ENCODE measurements at regions not wholly inside any gene's neighbourhood (a gene's known extent, or its start where the extent isn't known, plus 50 kb on each side); places are given as distances from the start of the nearest gene placed in this dataset.

DNA sequence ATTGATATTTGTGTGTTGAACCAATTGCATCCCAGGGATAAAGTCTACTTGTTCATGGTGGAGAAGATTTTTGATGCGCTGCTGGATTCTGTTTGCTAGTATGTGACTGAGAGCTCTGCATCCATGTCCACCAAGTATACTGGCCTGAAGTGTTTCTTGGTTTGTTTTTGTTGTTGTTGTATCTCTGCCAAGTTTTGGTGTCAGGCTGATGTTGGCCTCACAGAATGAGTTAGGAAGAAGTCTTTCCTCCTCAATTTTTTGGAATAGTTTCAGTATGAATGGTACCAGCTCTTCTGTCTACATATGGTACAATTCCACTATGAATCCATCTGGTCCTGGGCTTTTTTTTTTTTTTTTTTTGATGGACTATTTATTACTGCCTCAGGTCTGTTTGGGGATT is 50.9 kb upstream of the OSTN start:
- no peaks in the 10 kb centered on the region for H3K9me3 ChIP-seq (ENCODE audit: control insufficient read depth in 2 of 2, insufficient read depth in 1 of 2, low read length in 1 of 2)
- no peaks in the 10 kb centered on the region for H3K36me3 ChIP-seq (ENCODE audit: control insufficient read depth in 2 of 2, insufficient read depth in 2 of 2, low read length in 1 of 2)
- no peak for DNase-seq (ENCODE audit: low read depth in 6 of 9, low spot score in 9 of 9)
- H3K27ac ChIP-seq (ENCODE audit: low read depth in 1 of 2, low read length in 1 of 2) = no peak overlapping the region
- no peak overlapping the region for H3K4me3 ChIP-seq (ENCODE audit: low read length in 2 of 2)
- no peaks in the 10 kb centered on the region for H3K27me3 ChIP-seq (ENCODE audit: control insufficient read depth in 2 of 2, insufficient read depth in 1 of 2, low read length in 1 of 2)
- H3K4me1 ChIP-seq (ENCODE audit: control insufficient read depth in 2 of 2, insufficient read depth in 2 of 2, low read length in 2 of 2) = no peaks in the 10 kb centered on the region
- 100% methylated on average over 1 of the region's 1 CpG for WGBS

DNA sequence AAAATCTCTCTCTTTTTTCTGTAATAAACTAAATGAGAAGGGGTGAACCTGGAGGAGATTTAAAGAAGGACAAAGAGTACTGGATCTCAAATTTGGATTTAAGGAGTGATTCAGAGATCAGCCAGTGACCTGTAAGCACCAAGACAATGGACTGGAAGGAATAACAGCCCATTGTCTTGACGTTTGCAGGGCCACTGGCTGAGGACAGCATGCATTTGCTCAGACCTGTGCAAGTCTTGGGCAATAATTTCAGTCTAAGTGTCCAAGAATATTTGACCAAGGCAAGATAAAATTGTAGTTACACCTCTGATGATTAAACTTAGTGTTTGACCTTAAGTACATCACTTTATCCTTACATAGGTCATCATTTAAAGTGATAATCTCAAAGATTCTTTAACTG is 55.8 kb upstream of the OSTN start:
- Histone ChIP-seq H3K4me1 (ENCODE audit: control insufficient read depth in 2 of 2, insufficient read depth in 2 of 2, low read length in 2 of 2) (no peaks in the 10 kb centered on the region), H3K36me3 (ENCODE audit: control insufficient read depth in 2 of 2, insufficient read depth in 2 of 2, low read length in 1 of 2) (no peaks in the 10 kb centered on the region), H3K4me3 (ENCODE audit: low read length in 2 of 2) (no peak overlapping the region), H3K27ac (ENCODE audit: low read depth in 1 of 2, low read length in 1 of 2) (no peak overlapping the region), H3K27me3 (ENCODE audit: control insufficient read depth in 2 of 2, insufficient read depth in 1 of 2, low read length in 1 of 2) (no peaks in the 10 kb centered on the region), H3K9me3 (ENCODE audit: control insufficient read depth in 2 of 2, insufficient read depth in 1 of 2, low read length in 1 of 2) (no peaks in the 10 kb centered on the region)
- DNase-seq (ENCODE audit: low read depth in 6 of 9, low spot score in 9 of 9) = no peak
- WGBS = 52% methylated on average over 1 of the region's 1 CpG

DNA sequence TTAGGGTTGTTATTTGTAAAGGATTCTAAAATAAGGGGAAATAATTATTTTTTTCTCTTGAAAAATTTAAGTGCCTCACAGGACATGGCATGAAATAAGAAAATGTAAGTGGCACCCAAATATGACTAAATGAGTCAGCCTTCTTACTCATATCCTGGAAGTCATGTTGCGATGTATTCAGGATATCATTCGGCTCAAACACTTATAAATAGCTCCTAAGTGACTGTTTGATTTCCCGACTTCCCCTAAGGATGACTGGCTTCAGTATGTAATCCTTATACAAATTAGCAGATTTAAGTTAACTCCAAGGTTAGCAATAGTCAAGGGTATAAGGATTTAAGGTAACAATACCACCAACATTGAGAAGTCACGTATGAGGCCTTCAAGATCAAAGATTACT is 57.3 kb upstream of the OSTN start:
- 92% methylated on average over 4 of the region's 4 CpGs for WGBS
- Histone ChIP-seq H3K27me3 (ENCODE audit: control insufficient read depth in 2 of 2, insufficient read depth in 1 of 2, low read length in 1 of 2) (no peaks in the 10 kb centered on the region), H3K9me3 (ENCODE audit: control insufficient read depth in 2 of 2, insufficient read depth in 1 of 2, low read length in 1 of 2) (no peaks in the 10 kb centered on the region), H3K36me3 (ENCODE audit: control insufficient read depth in 2 of 2, insufficient read depth in 2 of 2, low read length in 1 of 2) (no peaks in the 10 kb centered on the region), H3K4me1 (ENCODE audit: control insufficient read depth in 2 of 2, insufficient read depth in 2 of 2, low read length in 2 of 2) (no peaks in the 10 kb centered on the region), H3K27ac (ENCODE audit: low read depth in 1 of 2, low read length in 1 of 2) (no peak overlapping the region), H3K4me3 (ENCODE audit: low read length in 2 of 2) (no peak overlapping the region)
- no peak for DNase-seq (ENCODE audit: low read depth in 6 of 9, low spot score in 9 of 9)

DNA sequence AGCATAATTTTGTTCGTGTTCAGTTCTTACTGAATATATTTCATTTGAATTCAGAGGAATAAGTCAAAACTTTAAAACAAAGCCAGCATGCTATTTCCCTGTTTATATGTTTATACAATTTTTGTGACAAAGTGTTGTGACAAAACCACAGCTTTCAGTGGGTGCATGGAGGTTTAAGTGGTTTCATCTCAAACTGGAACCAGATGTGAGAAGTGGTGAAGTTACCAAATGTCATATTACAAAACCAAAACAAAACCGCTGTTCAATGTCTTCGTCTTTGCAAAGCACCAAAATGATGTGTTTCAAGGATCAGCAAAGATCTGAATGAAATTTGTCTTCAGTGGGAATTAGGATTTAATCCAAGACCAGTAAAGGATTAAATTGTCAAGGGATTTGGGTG is 59.3 kb upstream of the OSTN start:
- 89% methylated on average over 3 of the region's 3 CpGs for WGBS
- DNase-seq (ENCODE audit: low read depth in 6 of 9, low spot score in 9 of 9) = no peak
- H3K27me3 ChIP-seq (ENCODE audit: control insufficient read depth in 2 of 2, insufficient read depth in 1 of 2, low read length in 1 of 2) = no peaks in the 10 kb centered on the region
- no peaks in the 10 kb centered on the region for H3K9me3 ChIP-seq (ENCODE audit: control insufficient read depth in 2 of 2, insufficient read depth in 1 of 2, low read length in 1 of 2)
- H3K27ac ChIP-seq (ENCODE audit: low read depth in 1 of 2, low read length in 1 of 2) = no peak overlapping the region
- H3K4me3 ChIP-seq (ENCODE audit: low read length in 2 of 2) = no peak overlapping the region
- no peaks in the 10 kb centered on the region for H3K36me3 ChIP-seq (ENCODE audit: control insufficient read depth in 2 of 2, insufficient read depth in 2 of 2, low read length in 1 of 2)
- no peaks in the 10 kb centered on the region for H3K4me1 ChIP-seq (ENCODE audit: control insufficient read depth in 2 of 2, insufficient read depth in 2 of 2, low read length in 2 of 2)

DNA sequence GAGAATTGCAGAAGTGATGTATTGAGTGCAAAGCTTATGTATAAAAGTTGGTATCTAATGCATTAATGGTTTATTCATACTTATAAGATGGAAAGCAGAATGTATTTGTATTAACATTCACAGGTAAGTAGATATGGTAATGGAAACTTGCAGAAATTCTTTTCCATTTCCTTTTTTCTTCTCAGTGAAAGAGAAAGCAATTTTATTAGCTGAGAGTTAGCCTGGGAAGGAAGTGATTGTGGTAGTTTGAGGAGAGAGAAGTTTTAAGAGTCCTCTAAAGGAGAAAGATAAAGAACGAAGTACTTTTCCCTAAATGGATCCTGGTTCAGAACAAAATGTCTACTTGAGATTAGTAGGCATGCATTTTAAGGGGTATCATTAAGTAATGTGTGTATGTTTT is 60.1 kb upstream of the OSTN start:
- H3K4me3 ChIP-seq (ENCODE audit: low read length in 2 of 2) = no peak overlapping the region
- no peak overlapping the region for H3K27ac ChIP-seq (ENCODE audit: low read depth in 1 of 2, low read length in 1 of 2)
- H3K4me1 ChIP-seq (ENCODE audit: control insufficient read depth in 2 of 2, insufficient read depth in 2 of 2, low read length in 2 of 2) = no peaks in the 10 kb centered on the region
- no peaks in the 10 kb centered on the region for H3K36me3 ChIP-seq (ENCODE audit: control insufficient read depth in 2 of 2, insufficient read depth in 2 of 2, low read length in 1 of 2)
- no peaks in the 10 kb centered on the region for H3K27me3 ChIP-seq (ENCODE audit: control insufficient read depth in 2 of 2, insufficient read depth in 1 of 2, low read length in 1 of 2)
- WGBS = 28% methylated on average over 1 of the region's 1 CpG
- no peak for DNase-seq (ENCODE audit: low read depth in 6 of 9, low spot score in 9 of 9)
- H3K9me3 ChIP-seq (ENCODE audit: control insufficient read depth in 2 of 2, insufficient read depth in 1 of 2, low read length in 1 of 2) = no peaks in the 10 kb centered on the region

DNA sequence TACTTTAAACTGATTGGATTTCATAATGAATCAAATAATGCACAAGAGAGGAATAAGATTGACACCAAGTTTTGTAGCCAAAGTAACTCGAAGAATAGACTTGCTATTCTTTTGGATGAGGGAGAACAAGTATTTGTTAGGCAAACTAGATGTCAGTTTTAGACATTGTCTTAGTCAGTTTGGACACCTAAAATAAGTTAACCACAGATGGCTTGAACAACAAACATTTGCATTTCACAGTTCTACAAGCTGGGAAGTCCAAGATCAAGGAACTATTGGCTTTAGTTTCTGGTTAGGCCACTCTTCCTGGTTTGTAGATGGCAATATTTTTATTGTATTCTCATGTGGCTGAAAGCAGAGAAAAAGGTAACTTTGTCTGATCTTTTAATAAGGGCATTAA is 61.3 kb upstream of the OSTN start:
- Histone ChIP-seq H3K27me3 (ENCODE audit: control insufficient read depth in 2 of 2, insufficient read depth in 1 of 2, low read length in 1 of 2) (no peaks in the 10 kb centered on the region), H3K27ac (ENCODE audit: low read depth in 1 of 2, low read length in 1 of 2) (no peak overlapping the region), H3K36me3 (ENCODE audit: control insufficient read depth in 2 of 2, insufficient read depth in 2 of 2, low read length in 1 of 2) (no peaks in the 10 kb centered on the region), H3K4me1 (ENCODE audit: control insufficient read depth in 2 of 2, insufficient read depth in 2 of 2, low read length in 2 of 2) (no peaks in the 10 kb centered on the region), H3K4me3 (ENCODE audit: low read length in 2 of 2) (no peak overlapping the region), H3K9me3 (ENCODE audit: control insufficient read depth in 2 of 2, insufficient read depth in 1 of 2, low read length in 1 of 2) (no peaks in the 10 kb centered on the region)
- no peak for DNase-seq (ENCODE audit: low read depth in 6 of 9, low spot score in 9 of 9)
- 88% methylated on average over 1 of the region's 1 CpG for WGBS

DNA sequence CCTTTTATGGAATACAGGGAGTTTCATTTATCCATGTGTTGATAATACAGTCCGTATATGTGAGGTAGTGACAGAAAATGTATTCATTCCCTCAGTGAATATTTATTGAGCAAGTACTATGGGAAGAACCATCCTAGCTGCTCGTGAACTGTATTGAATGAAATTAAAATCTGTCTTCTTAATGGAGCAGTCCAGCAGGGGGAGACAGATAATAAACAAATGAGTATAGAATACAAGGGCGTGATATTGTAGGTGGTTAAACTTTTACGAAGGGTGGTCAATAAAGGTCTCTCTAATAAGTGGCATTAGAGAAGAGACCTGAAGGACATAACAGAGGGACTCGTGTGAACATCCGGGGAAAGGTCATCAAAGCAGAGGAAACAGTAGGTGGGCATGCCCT is 62.7 kb upstream of the OSTN start:
- Histone ChIP-seq H3K36me3 (ENCODE audit: control insufficient read depth in 2 of 2, insufficient read depth in 2 of 2, low read length in 1 of 2) (no peaks in the 10 kb centered on the region), H3K27ac (ENCODE audit: low read depth in 1 of 2, low read length in 1 of 2) (no peak overlapping the region), H3K9me3 (ENCODE audit: control insufficient read depth in 2 of 2, insufficient read depth in 1 of 2, low read length in 1 of 2) (no peaks in the 10 kb centered on the region), H3K4me3 (ENCODE audit: low read length in 2 of 2) (no peak overlapping the region), H3K27me3 (ENCODE audit: control insufficient read depth in 2 of 2, insufficient read depth in 1 of 2, low read length in 1 of 2) (no peaks in the 10 kb centered on the region), H3K4me1 (ENCODE audit: control insufficient read depth in 2 of 2, insufficient read depth in 2 of 2, low read length in 2 of 2) (no peaks in the 10 kb centered on the region)
- 91% methylated on average over 6 of the region's 6 CpGs for WGBS
- no peak for DNase-seq (ENCODE audit: low read depth in 6 of 9, low spot score in 9 of 9)

DNA sequence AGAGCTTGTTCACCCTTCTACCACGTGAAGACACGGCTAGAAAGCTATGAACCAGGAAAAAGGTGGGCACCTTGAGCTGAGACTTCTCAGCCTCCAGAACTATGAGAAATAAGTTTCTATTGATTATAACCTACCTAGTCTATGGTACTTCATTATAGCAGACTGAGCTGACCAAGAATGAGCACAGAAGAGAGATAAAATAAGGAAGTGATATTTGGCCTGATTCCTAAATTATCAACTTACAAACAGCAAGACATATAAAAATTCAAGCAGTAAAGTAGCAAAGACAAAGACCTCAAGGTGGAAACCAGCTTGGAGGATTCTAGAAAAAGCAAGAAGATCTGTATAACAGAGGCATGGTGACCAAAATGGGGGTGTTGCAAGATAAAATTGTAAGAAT is 63.9 kb upstream of the OSTN start:
- H3K9me3 ChIP-seq (ENCODE audit: control insufficient read depth in 2 of 2, insufficient read depth in 1 of 2, low read length in 1 of 2) = no peaks in the 10 kb centered on the region
- 91% methylated on average over 2 of the region's 2 CpGs for WGBS
- no peak overlapping the region for H3K4me3 ChIP-seq (ENCODE audit: low read length in 2 of 2)
- no peaks in the 10 kb centered on the region for H3K27me3 ChIP-seq (ENCODE audit: control insufficient read depth in 2 of 2, insufficient read depth in 1 of 2, low read length in 1 of 2)
- H3K36me3 ChIP-seq (ENCODE audit: control insufficient read depth in 2 of 2, insufficient read depth in 2 of 2, low read length in 1 of 2) = no peaks in the 10 kb centered on the region
- H3K4me1 ChIP-seq (ENCODE audit: control insufficient read depth in 2 of 2, insufficient read depth in 2 of 2, low read length in 2 of 2) = no peaks in the 10 kb centered on the region
- H3K27ac ChIP-seq (ENCODE audit: low read depth in 1 of 2, low read length in 1 of 2) = no peak overlapping the region
- no peak for DNase-seq (ENCODE audit: low read depth in 6 of 9, low spot score in 9 of 9)

DNA sequence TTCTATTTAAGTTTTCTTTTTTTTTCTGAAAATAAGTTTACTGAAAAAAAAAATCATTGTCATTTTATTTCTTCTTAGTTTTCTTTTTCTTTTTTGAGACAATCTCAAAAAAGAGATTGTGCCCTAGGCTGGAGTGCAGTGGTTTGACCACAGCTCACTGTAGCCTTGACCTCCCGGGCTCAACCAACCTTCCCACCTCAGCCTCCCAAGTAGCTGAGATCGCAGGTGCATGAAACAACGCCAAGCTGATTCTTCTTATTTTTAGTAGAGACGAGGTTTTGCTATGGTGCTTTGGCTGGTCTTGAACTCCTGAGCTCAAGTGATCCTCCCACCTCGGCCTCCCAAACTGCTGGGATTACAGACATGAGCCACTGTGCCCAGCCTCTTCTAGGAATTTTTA is 65.7 kb upstream of the OSTN start:
- Histone ChIP-seq H3K27me3 (ENCODE audit: control insufficient read depth in 2 of 2, insufficient read depth in 1 of 2, low read length in 1 of 2) (no peaks in the 10 kb centered on the region), H3K4me3 (ENCODE audit: low read length in 2 of 2) (no peak overlapping the region), H3K27ac (ENCODE audit: low read depth in 1 of 2, low read length in 1 of 2) (no peak overlapping the region), H3K36me3 (ENCODE audit: control insufficient read depth in 2 of 2, insufficient read depth in 2 of 2, low read length in 1 of 2) (no peaks in the 10 kb centered on the region), H3K9me3 (ENCODE audit: control insufficient read depth in 2 of 2, insufficient read depth in 1 of 2, low read length in 1 of 2) (no peaks in the 10 kb centered on the region), H3K4me1 (ENCODE audit: control insufficient read depth in 2 of 2, insufficient read depth in 2 of 2, low read length in 2 of 2) (no peaks in the 10 kb centered on the region)
- DNase-seq (ENCODE audit: low read depth in 6 of 9, low spot score in 9 of 9) = no peak
- 93% methylated on average over 5 of the region's 5 CpGs for WGBS

DNA sequence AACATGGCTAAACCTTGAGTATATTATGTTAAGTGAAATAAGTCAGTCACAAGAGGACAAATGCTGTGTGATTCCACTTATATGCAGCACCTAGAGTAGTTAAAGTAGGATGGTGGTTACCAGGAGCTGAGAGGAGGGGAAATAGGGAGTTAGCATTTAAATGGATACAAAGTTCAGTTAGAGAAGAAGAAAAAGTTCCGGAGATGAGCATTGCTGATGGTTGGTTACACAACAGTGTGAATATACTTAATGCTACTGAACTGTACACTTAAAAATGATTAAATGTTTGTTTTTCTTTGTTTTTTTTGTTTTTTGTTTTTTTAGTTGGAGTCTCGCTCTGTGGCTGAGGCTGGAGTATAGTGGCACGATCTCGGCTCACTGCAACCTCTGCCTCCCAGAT is 67.7 kb upstream of the OSTN start:
- H3K4me3 ChIP-seq (ENCODE audit: low read length in 2 of 2) = no peak overlapping the region
- WGBS = 98% methylated on average over 4 of the region's 4 CpGs
- no peak for DNase-seq (ENCODE audit: low read depth in 6 of 9, low spot score in 9 of 9)
- no peak overlapping the region for H3K27ac ChIP-seq (ENCODE audit: low read depth in 1 of 2, low read length in 1 of 2)
- no peaks in the 10 kb centered on the region for H3K27me3 ChIP-seq (ENCODE audit: control insufficient read depth in 2 of 2, insufficient read depth in 1 of 2, low read length in 1 of 2)
- H3K36me3 ChIP-seq (ENCODE audit: control insufficient read depth in 2 of 2, insufficient read depth in 2 of 2, low read length in 1 of 2) = no peaks in the 10 kb centered on the region
- H3K4me1 ChIP-seq (ENCODE audit: control insufficient read depth in 2 of 2, insufficient read depth in 2 of 2, low read length in 2 of 2) = no peaks in the 10 kb centered on the region
- H3K9me3 ChIP-seq (ENCODE audit: control insufficient read depth in 2 of 2, insufficient read depth in 1 of 2, low read length in 1 of 2) = no peaks in the 10 kb centered on the region

Measured in thymus (tissue), 11 donors.